Endodermal cell (in vitro differentiated cells): ENCODE measurements at regions not wholly inside any gene's neighbourhood (a gene's known extent, or its start where the extent isn't known, plus 50 kb on each side); places are given as distances from the start of the nearest gene placed in this dataset.
"Not testable (repeated sequence)": the region's sequence is repeated elsewhere in the genome, so short reads cannot be mapped to it uniquely, and the experiment has no call there.

Experiments used
- DNase-seq: peaks from one replicate; pipeline ENCODE4 v3.0.0-alpha.2; 2017
- H3K27ac ChIP-seq: 2 replicates; pipeline ENCODE4 v1.5.1; 2013; ENCODE audit warnings: mild to moderate bottlenecking, low read depth, low read length, moderate library complexity
- H3K27me3 ChIP-seq: 2 replicates; pipeline ENCODE4 v1.6.1; 2013; ENCODE audit warnings: mild to moderate bottlenecking, low read length, moderate library complexity; ENCODE audit not compliant: insufficient read depth, control insufficient read depth, poor library complexity, severe bottlenecking
- H3K36me3 ChIP-seq: 2 replicates; pipeline ENCODE4 v1.7.0; 2013; ENCODE audit warnings: mild to moderate bottlenecking, low read length, moderate library complexity; ENCODE audit not compliant: control insufficient read depth, insufficient read depth
- H3K4me1 ChIP-seq: one replicate; pipeline ENCODE4 v1.7.0; 2013; ENCODE audit warnings: low read length; ENCODE audit not compliant: control insufficient read depth, insufficient read depth
- H3K4me3 ChIP-seq: 2 replicates; pipeline ENCODE4 v1.5.1; 2013; ENCODE audit warnings: mild to moderate bottlenecking, low read length, moderate library complexity
- H3K9ac ChIP-seq: 2 replicates; pipeline ENCODE4 v1.6.1; 2013; ENCODE audit warnings: mild to moderate bottlenecking, low read length, moderate library complexity; ENCODE audit not compliant: poor library complexity, severe bottlenecking; ENCODE audit errors: extremely low read depth
- H3K9me3 ChIP-seq: 2 replicates; pipeline ENCODE4 v1.6.1; 2013; ENCODE audit warnings: mild to moderate bottlenecking, low read length, moderate library complexity; ENCODE audit not compliant: control insufficient read depth
- H3K27ac Mint-ChIP-seq: 2 replicates; pipeline ENCODE4 v1.8.0; 2020; ENCODE audit warnings: mixed read lengths
- H3K27me3 Mint-ChIP-seq: 2 replicates; pipeline ENCODE4 v1.8.0; 2021; ENCODE audit warnings: mild to moderate bottlenecking, mixed read lengths; ENCODE audit not compliant: insufficient read depth
- H3K36me3 Mint-ChIP-seq: 2 replicates; pipeline ENCODE4 v1.8.0; 2020; ENCODE audit warnings: low read depth, mixed read lengths
- H3K4me1 Mint-ChIP-seq: 2 replicates; pipeline ENCODE4 v1.8.0; 2020; ENCODE audit warnings: mixed read lengths
- H3K4me3 Mint-ChIP-seq: 2 replicates; pipeline ENCODE4 v1.8.0; 2020; ENCODE audit warnings: mild to moderate bottlenecking, moderate library complexity, mixed read lengths
- H3K9me3 Mint-ChIP-seq: 2 replicates; pipeline ENCODE4 v1.8.0; 2020; ENCODE audit warnings: mild to moderate bottlenecking, mixed read lengths
- CTCF ChIP-seq: fragments of 200-600 bp; sonication (generic); conservative IDR thresholded peaks from 2 replicates; pipeline ENCODE4 v1.5.0; 2021; ENCODE audit warnings: antibody characterized with exemption, mild to moderate bottlenecking
- WGBS, 2 experiments: methylation state at CpG; one replicate each; pipeline versions ENCODE4 v1.1.5 to v1.1.7; 2013; ENCODE audit warnings: missing lambda C conversion rate in 2 of 2, mixed read lengths in 1 of 2; ENCODE audit not compliant: insufficient coverage in 1 of 2, insufficient read length in 1 of 2; 5-methylcytosine and 5-hydroxymethylcytosine counted together

GRCh38 chr2:221726894-221727513, 154.9 kb upstream of the EPHA4 start:
- no peak for DNase-seq
- no peak overlapping the region for H3K4me3 ChIP-seq
- peaks cover 3% of the 10 kb centered on the region for H3K4me1 ChIP-seq
- Mint-ChIP-seq H3K4me3 (no peak overlapping the region), H3K9me3 (peaks cover 28% of the 10 kb centered on the region), H3K27ac (no peak overlapping the region), H3K4me1 (peaks cover 7% of the 10 kb centered on the region), H3K36me3 (peaks cover 5% of the 10 kb centered on the region), H3K27me3 (no peaks in the 10 kb centered on the region)
- WGBS, 2 experiments, result 99 to 100% methylated on average over 1 to 2 of the region's 2 CpGs
- H3K27me3 ChIP-seq, result no peaks in the 10 kb centered on the region
- peaks cover 30% of the 10 kb centered on the region for H3K9me3 ChIP-seq
- no peaks in the 10 kb centered on the region for H3K36me3 ChIP-seq
- no peak overlapping the region for H3K9ac ChIP-seq
- no peak overlapping the region for H3K27ac ChIP-seq
- no peak for TF ChIP-seq CTCF

GRCh38 chr2:221724631-221725203, 152.6 kb upstream of the EPHA4 start:
- Histone ChIP-seq H3K9ac (no peak overlapping the region), H3K27ac (no peak overlapping the region), H3K4me3 (no peak overlapping the region), H3K4me1 (no peaks in the 10 kb centered on the region), H3K9me3 (peaks cover 32% of the 10 kb centered on the region), H3K27me3 (no peaks in the 10 kb centered on the region), H3K36me3 (no peaks in the 10 kb centered on the region)
- Mint-ChIP-seq H3K36me3 (peaks cover 5% of the 10 kb centered on the region), H3K27ac (no peak overlapping the region), H3K9me3 (peaks cover 31% of the 10 kb centered on the region), H3K4me1 (no peaks in the 10 kb centered on the region), H3K4me3 (no peak overlapping the region), H3K27me3 (no peaks in the 10 kb centered on the region)
- WGBS, 2 experiments, result 81% methylated on average over 1 of the region's 1 CpG; no CpG with 5 or more reads in 1 of the 2 experiments
- no peak for TF ChIP-seq CTCF
- DNase-seq, result no peak

- H3K9me3 Mint-ChIP-seq, result peaks cover 35% of the 10 kb centered on the region
- not testable (repeated sequence) for H3K27ac Mint-ChIP-seq, H3K27me3 Mint-ChIP-seq, H3K4me3 ChIP-seq, H3K4me3 Mint-ChIP-seq, H3K9ac ChIP-seq, H3K27me3 ChIP-seq, H3K4me1 ChIP-seq, H3K36me3 Mint-ChIP-seq, DNase-seq, H3K36me3 ChIP-seq, H3K4me1 Mint-ChIP-seq, H3K27ac ChIP-seq
- H3K9me3 ChIP-seq, result peaks cover 38% of the 10 kb centered on the region
- WGBS, 2 experiments, result 96 to 100% methylated on average over 1 of the region's 1 CpG
Observed at GRCh38 chr2:221724117-221724516, 152.0 kb upstream of the EPHA4 start.
